GM12873 (cell line): ENCODE measurements at regions not wholly inside any gene's neighbourhood (a gene's known extent, or its start where the extent isn't known, plus 50 kb on each side); places are given as distances from the start of the nearest gene placed in this dataset.

Source experiments
- CTCF ChIP-seq: IDR thresholded peaks from 2 replicates; pipeline ENCODE4 v1.5.1; 2012; ENCODE audit warnings: low read depth, mild to moderate bottlenecking, moderate library complexity, low read length, control low read depth; ENCODE audit not compliant: insufficient read depth; ENCODE audit errors: missing control alignments

GRCh38 chr2:53505826-53506225, 261.8 kb upstream of the CHAC2 start:
- TF ChIP-seq CTCF: no peak

- TF ChIP-seq CTCF: no peak
Observed at GRCh38 chr2:53504507-53504906, 263.1 kb upstream of the CHAC2 start.

- no peak for TF ChIP-seq CTCF
Observed at GRCh38 chr2:53500181-53500580, 267.4 kb upstream of the CHAC2 start.

GRCh38 chr2:53498210-53498609, 269.4 kb upstream of the CHAC2 start:
- no peak for TF ChIP-seq CTCF

GRCh38 chr2:53497020-53497419, 270.6 kb upstream of the CHAC2 start:
- no peak for TF ChIP-seq CTCF

GRCh38 chr2:53493210-53493609, 274.4 kb upstream of the CHAC2 start:
- TF ChIP-seq CTCF: no peak

GRCh38 chr2:53490659-53491058, 276.9 kb upstream of the CHAC2 start:
- no peak for TF ChIP-seq CTCF
